ENCODE measurements at regions not wholly inside any gene's neighbourhood (a gene's known extent, or its start where the extent isn't known, plus 50 kb on each side); places are given as distances from the start of the nearest gene placed in this dataset.
"Not testable (repeated sequence)": the region's sequence is repeated elsewhere in the genome, so short reads cannot be mapped to it uniquely, and the experiment has no call there.

DNA sequence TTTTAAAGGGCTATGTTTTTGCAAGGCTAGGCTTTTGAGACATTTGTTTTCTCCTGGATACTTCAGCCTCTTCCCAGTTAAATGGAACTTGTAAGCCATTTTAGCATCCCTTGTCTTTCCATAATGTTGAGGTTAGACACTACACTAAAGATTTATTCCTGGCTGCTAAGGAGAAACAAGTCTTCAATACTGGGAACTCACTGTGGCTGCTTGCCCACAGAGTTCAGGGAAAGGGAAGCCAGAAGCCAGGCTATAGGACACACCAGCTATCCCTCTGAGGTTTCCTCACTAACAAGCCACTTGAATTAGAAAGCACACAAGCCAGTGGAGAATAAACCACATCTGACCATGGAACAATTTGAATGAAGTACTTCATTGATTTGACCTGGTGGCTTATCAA, 421.7 kb upstream of the CHRM2 start:
- no TSS peak for BruUV-seq (replicated peaks)
- POLR2A ChIA-PET (ENCODE audit: unreplicated experiment), result no interaction called here

DNA sequence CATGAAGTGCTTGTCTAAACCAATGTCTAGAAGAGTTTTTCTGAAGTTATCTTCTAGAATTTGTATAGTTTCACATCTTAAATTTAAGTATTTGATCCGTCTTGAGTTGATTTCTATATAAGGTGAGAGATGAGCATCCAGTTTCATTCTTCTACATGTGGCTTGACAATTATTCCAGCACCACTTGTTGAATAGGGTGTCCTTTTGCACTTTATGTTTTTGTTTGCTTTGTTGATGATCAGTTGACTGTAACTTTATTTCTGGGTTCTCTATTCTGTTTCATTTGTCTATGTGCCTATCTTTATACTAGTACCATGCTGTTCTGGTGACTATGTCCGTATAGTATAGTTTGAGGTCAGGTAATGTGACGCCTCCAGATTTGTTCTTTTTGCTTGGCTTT, 426.6 kb upstream of the CHRM2 start:
- TF ChIP-seq EZH2 (IDR thresholded peaks at IDR 0.05; ENCODE audit: low read length, unreplicated experiment), result no peak
- TF ChIP-seq, protein P1, sequence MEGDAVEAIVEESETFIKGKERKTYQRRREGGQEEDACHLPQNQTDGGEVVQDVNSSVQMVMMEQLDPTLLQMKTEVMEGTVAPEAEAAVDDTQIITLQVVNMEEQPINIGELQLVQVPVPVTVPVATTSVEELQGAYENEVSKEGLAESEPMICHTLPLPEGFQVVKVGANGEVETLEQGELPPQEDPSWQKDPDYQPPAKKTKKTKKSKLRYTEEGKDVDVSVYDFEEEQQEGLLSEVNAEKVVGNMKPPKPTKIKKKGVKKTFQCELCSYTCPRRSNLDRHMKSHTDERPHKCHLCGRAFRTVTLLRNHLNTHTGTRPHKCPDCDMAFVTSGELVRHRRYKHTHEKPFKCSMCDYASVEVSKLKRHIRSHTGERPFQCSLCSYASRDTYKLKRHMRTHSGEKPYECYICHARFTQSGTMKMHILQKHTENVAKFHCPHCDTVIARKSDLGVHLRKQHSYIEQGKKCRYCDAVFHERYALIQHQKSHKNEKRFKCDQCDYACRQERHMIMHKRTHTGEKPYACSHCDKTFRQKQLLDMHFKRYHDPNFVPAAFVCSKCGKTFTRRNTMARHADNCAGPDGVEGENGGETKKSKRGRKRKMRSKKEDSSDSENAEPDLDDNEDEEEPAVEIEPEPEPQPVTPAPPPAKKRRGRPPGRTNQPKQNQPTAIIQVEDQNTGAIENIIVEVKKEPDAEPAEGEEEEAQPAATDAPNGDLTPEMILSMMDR (conservative IDR thresholded peaks at IDR 0.05; ENCODE audit: low read depth, low read length), result no peak
- no peak for TF ChIP-seq EZH2phosphoT487 (IDR thresholded peaks at IDR 0.05; ENCODE audit: borderline replicate concordance, low read length)
- no peak overlapping the region for H3K4me3 ChIP-seq (ENCODE audit: low read length)
- no peaks in the 10 kb centered on the region for H3K79me2 ChIP-seq (ENCODE audit: low read length)
- H3K4me2 ChIP-seq (ENCODE audit: low read length), result no peak overlapping the region
- no peaks in the 10 kb centered on the region for H3K9me2 ChIP-seq (replicated peaks; ENCODE audit: low read length)
- H2AFZ ChIP-seq (ENCODE audit: low read length), result no peak overlapping the region
- ChIA-PET POLR2A (ENCODE audit: unreplicated experiment) (no interaction called here), CTCF (no interaction called here)
- H3K36me3 ChIP-seq (ENCODE audit: low read depth, low read length), result no peaks in the 10 kb centered on the region
- intact Hi-C loops (cut with micrococcal nuclease), result no loop called here
- H3K9ac ChIP-seq (ENCODE audit: low read length), result no peak overlapping the region
- H3K4me1 ChIP-seq (ENCODE audit: insufficient read depth, low read length), result no peaks in the 10 kb centered on the region
- H3K27me3 ChIP-seq (ENCODE audit: low read length), result no peaks in the 10 kb centered on the region
- H3F3A ChIP-seq (ENCODE audit: low read length, unreplicated experiment), result no peaks in the 10 kb centered on the region
- H4K20me1 ChIP-seq (ENCODE audit: low read length), result no peaks in the 10 kb centered on the region
- H3K9me3 ChIP-seq (ENCODE audit: low read length), result no peaks in the 10 kb centered on the region
- H3K27ac ChIP-seq (ENCODE audit: low read length), result no peak overlapping the region
- no TSS peak for BruUV-seq (replicated peaks)
- ATAC-seq (no peak), DNase-seq (no peak)

More for the DNA sequence above, 421.7 kb upstream of the CHRM2 start:
- Histone ChIP-seq H3K9ac (ENCODE audit: low read length) (no peak overlapping the region), H3K4me1 (ENCODE audit: insufficient read depth, low read length) (no peaks in the 10 kb centered on the region), H3K4me3 (ENCODE audit: low read length) (no peak overlapping the region), H3K36me3 (ENCODE audit: low read depth, low read length) (no peaks in the 10 kb centered on the region), H2AFZ (ENCODE audit: low read length) (no peak overlapping the region), H3K27ac (ENCODE audit: low read length) (no peak overlapping the region), H4K20me1 (ENCODE audit: low read length) (no peaks in the 10 kb centered on the region), H3K4me2 (ENCODE audit: low read length) (no peak overlapping the region), H3K9me3 (ENCODE audit: low read length) (no peaks in the 10 kb centered on the region), H3K27me3 (ENCODE audit: low read length) (0 out of 2 replicates have a peak, but pooled peaks cover 4% of the 10 kb centered on the region), H3F3A (ENCODE audit: low read length, unreplicated experiment) (no peaks in the 10 kb centered on the region), H3K9me2 (replicated peaks; ENCODE audit: low read length) (no peaks in the 10 kb centered on the region), H3K79me2 (ENCODE audit: low read length) (no peaks in the 10 kb centered on the region)
- ATAC-seq (no peak), DNase-seq (no peak)
- TF ChIP-seq, protein P1 (conservative IDR thresholded peaks at IDR 0.05; ENCODE audit: low read depth, low read length), result no peak
- TF ChIP-seq EZH2phosphoT487 (IDR thresholded peaks at IDR 0.05; ENCODE audit: borderline replicate concordance, low read length), result no peak
- no peak for TF ChIP-seq EZH2 (IDR thresholded peaks at IDR 0.05; ENCODE audit: low read length, unreplicated experiment)
- intact Hi-C loops (cut with micrococcal nuclease), result no loop called here
- CTCF ChIA-PET, result no interaction called here

DNA sequence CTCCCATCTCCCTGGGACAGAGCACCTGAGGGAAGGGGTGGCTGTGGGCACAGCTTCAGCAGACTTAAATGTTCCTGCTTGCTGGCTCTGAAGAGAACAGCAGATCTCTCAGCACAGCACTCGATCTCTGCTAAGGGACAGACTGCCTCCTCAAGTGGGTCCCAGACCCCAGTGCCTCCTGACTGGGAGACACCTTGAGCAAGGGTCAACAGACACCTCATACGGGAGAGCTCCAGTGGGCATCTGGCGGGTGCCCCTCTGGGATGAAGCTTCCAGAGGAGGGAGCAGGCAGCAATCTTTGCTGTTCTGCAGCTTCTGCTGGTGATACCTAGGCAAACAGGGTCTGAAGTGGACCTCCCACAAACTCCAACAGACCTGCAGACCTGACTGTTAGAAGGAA, 436.7 kb upstream of the CHRM2 start:
- H3K4me2 ChIP-seq (ENCODE audit: low read length); intact Hi-C loops (cut with micrococcal nuclease); H3K4me1 ChIP-seq (ENCODE audit: insufficient read depth, low read length); H3K9me3 ChIP-seq (ENCODE audit: low read length); CTCF ChIA-PET; POLR2A ChIA-PET (ENCODE audit: unreplicated experiment); ATAC-seq; H3K9me2 ChIP-seq (replicated peaks; ENCODE audit: low read length); H3K27ac ChIP-seq (ENCODE audit: low read length); H4K20me1 ChIP-seq (ENCODE audit: low read length); H3K79me2 ChIP-seq (ENCODE audit: low read length); H3F3A ChIP-seq (ENCODE audit: low read length, unreplicated experiment); H3K9ac ChIP-seq (ENCODE audit: low read length); DNase-seq; H3K4me3 ChIP-seq (ENCODE audit: low read length); H3K36me3 ChIP-seq (ENCODE audit: low read depth, low read length); BruUV-seq (replicated peaks); H2AFZ ChIP-seq (ENCODE audit: low read length); H3K27me3 ChIP-seq (ENCODE audit: low read length): not testable (repeated sequence)
